ENCODE measurements at regions not wholly inside any gene's neighbourhood (a gene's known extent, or its start where the extent isn't known, plus 50 kb on each side); places are given as distances from the start of the nearest gene placed in this dataset.
"Not testable (repeated sequence)": the region's sequence is repeated elsewhere in the genome, so short reads cannot be mapped to it uniquely, and the experiment has no call there.

- DNase-seq = no peak
Observed at GRCh38 chr2:67880291-67880761, 182.5 kb downstream of the C1D start.

DNA sequence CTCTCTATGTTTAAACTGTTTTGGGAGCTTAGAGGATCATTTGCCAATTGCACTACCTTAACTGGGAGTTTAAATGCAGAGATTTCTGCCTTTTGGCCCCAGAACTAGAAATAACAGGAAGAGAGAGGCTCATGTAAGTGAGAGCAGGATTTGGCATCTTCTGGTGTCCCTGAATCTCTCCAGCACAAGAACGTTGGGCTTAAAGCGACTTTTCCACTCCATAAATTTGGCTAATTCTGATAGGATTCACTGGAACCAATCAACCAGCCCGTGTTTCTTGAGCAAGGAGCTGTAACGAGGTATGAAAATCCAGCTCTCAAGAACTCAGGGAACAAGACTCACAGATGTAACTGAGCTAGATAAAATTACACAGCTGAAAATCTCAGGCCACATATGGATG is 181.0 kb downstream of the C1D start:
- no peak for DNase-seq

DNA sequence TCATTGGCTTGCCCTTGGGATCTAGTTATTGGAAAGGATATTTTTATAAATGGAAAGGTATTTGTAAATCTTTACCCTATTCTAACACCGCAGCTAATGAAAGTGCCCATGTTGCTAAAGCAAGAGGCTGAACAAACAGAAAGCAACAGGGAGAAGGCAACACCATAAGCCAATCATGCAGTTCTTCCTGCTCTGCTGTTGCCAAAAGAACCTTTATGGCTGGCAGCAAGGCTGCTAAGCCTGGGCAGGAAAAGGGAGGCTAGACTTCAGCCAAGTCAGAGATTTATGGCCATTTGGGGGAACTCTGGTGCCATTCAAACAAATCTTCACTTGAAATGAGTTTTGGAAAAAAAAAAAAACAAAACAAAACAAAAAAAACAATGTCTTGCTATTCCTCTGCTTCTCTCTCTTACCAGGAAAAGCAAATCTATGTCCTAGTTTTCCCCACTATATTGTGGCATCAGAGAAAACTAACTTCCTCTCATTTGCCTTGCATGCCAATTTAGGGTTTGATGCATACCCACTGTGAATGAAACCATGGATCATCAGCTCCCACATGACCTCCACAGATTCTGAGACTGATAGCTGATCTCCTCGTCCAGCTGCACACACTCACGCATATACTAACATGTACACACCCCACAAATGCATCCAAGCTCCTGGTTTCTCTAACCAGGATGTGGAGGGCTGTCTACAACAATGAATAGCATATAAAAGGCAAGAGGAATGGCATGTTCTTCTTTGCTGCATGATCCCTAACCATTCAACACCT is 179.3 kb downstream of the C1D start:
- DNase-seq = no peak

- DNase-seq = no peak
Observed at GRCh38 chr2:67888351-67889005, 174.3 kb downstream of the C1D start.

- DNase-seq = no peak
Observed at GRCh38 chr2:67889056-67889455, 173.7 kb downstream of the C1D start.

DNA sequence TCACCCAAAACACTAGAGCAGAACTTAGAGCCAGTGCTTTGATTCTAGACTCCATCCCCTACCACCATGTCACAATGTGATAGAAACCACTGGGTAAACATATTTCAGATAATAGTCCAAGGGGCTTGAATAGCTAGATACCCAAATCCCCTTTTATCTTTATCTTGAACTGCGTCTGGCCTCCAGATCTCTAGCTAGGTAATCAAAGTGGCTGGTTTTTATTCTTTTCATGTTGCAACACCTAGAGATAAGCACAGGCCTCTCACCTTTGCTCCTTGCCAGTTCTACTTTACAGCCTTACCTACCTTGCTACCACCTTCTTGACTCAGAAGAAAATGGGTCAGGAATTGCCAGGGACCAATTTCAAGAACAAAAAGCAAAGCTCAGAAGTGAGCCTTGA is 171.2 kb downstream of the C1D start:
- DNase-seq = no peak

DNA sequence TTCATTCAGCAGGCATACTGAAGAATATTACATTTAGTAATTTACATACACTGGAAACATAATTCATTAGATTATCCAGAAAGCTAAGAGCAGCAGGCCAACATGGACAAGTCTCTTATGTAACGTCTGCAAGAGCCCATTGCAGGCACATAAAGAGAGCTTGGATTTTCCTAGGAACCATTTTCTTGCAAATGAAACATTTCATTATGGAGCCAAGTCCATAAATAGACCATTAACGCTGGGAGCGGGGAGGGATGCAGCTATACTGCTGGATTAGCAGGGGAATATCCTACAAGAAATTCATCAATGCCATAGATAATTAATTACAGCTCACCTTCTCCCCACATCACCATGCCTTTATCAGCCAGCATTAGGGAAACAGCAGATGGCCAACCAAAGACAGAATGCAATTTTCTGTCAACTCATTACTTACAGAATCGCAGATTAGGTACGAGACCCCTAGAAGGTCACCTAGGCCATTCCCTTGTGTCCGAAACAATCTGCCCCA is 170.4 kb downstream of the C1D start:
- no peak for DNase-seq

DNA sequence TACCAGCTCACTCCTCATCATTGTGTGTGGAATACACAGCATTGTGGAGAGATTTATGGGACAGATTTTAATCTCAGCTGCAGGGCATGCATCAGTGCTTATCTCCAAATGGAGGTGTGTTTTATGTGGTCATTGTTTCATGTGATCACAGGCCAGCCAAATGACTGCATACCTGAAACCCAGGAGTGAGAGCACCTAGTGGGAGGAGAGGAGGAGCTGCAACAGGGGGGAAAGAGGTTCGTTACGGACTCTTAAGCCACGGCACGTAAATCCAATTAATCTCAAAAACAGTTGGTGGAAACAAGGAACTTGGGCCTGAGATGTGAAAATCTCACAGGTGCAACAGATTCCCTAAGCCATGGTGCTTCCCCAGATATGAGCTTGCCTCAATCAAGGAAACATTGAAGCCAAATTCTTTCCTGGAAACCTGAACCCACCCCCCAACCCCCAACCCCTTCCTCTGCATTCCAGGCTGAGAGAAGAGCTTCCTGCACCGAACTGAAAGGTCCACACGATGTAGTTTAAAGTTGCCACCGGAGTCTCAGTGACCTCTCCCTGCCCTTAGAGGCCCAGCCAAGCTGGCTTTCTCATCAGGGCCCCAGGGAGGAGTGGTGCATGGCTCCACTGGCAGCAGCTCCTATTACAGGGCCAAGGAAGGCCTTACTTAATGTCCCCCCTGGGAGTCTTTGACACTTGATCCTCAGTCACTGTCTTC is 167.4 kb downstream of the C1D start:
- no peak for DNase-seq

GRCh38 chr2:67896076-67896475 is 166.7 kb downstream of the C1D start:
- no peak for DNase-seq

DNA sequence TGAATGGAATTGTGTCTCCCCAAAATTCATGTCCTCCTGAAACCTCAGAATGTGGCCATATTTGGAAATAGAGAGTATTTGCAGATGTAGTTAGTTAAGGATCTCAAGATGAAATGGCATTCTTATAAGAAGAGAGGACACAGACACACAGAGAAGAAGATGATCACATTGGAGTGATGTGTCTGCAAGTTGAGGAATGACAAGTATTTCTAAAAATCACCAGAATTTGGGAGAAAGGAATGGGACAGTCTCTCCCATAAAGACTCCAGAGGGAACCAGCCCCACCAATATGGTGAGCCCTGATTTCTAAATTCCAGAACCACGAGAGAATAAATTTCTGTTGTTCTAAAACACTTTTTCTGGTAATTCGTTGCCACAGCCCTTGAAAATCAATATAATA is 166.3 kb downstream of the C1D start:
- DNase-seq = no peak

- no peak for DNase-seq
Observed at GRCh38 chr2:67898595-67898994, 164.2 kb downstream of the C1D start.

GRCh38 chr2:67899187-67899586 is 163.6 kb downstream of the C1D start:
- DNase-seq = no peak

DNA sequence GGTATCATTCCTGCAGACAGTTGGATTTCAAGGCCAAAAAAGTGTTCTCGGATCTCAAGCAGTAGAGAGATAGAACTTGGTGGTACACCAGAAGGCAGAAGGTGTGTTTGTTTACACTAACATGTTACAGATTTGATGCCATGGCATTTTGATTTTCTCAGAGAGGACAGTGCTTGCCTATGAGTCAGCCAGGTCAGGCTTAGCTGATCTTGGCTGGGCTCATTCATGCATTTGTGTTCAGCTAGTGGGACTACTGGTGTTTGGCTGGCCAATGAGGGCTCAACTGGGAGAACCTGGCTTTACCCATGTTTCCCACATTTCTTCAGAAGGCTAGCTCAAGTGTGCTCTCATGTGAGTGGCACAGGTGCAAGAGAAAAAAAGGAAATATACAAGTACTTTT is 162.0 kb downstream of the C1D start:
- no peak for DNase-seq

DNA sequence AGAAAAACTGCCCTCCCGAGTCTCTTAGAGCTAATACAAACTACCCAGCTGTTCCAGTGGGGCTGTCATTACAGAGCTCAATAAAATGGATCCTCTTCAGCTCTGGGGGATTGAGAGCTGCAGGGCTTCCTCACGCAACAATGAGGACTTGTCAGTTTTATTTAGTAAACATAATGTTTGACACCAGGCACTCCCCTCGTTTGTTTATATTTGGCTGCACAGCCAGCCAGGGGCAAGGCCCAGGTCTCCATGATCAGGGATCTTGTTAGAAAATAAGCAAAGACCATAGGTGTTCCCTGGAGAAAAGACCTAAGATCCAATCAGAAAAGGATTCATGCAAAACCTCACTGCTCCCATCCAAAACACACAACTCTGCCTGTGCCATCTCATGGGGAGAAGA is 158.2 kb downstream of the C1D start:
- DNase-seq = no peak

DNA sequence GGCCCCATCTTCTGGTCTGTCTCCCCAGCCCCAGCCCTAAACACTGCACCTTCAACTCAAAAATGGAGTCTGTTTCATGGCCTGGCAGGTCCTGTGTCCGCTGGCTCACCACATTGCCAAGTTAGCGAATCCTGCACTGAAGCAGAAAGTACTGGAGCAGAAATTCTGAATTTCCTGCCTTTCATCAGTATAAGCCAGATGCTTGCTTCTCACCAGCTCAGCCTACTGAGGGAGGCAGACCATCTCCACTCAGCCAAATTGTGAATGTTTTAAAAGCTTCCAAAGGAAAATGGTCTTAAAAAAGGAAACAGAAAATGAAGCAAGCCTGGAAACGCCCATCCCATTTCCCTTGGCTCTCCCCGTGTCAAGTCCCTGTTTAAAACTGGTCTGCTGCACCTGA is 157.8 kb downstream of the C1D start:
- DNase-seq = no peak

DNA sequence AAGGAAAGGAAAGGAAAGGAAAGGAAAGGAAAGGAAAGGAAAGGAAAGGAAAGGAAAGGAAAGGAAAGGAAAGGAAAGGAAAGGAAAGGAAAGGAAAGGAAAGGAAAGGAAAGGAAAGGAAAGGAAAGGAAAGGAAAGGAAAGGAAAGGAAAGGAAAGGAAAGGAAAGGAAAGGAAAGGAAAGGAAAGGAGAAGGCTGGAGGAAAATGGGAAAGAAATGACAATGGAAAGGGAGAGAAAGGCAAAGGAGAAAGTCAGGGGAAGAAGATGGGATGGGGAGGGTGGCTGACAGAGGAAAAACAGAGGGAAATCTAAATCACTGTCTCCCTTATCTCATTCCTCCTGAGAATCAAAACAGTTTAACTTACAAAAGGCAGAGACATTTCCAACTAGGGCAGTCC is 156.3 kb downstream of the C1D start:
- not testable (repeated sequence) for DNase-seq

GRCh38 chr2:67917332-67918054 is 145.3 kb downstream of the C1D start:
- DNase-seq = no peak

GRCh38 chr2:67918471-67918870 is 144.3 kb downstream of the C1D start:
- no peak for DNase-seq

DNA sequence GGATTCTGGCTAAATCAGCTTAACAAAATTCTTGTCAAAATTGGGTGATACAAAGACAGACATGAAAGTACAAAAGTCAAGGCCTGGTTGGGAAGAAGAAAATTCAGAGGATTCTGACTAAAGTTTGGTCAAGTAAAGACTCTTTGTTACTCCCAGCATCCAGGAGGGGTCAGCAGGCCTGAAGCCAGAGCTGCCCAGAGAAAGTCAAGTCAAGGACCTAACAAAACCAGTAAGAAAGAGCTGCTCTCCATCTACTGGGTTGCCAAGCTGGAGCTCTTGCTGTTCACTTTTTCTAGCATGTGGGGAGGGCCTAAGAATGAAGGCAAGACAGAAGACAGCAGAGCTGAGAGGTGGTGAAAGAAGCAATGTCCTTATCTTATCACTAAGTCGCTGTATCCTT is 143.3 kb downstream of the C1D start:
- DNase-seq = no peak

DNA sequence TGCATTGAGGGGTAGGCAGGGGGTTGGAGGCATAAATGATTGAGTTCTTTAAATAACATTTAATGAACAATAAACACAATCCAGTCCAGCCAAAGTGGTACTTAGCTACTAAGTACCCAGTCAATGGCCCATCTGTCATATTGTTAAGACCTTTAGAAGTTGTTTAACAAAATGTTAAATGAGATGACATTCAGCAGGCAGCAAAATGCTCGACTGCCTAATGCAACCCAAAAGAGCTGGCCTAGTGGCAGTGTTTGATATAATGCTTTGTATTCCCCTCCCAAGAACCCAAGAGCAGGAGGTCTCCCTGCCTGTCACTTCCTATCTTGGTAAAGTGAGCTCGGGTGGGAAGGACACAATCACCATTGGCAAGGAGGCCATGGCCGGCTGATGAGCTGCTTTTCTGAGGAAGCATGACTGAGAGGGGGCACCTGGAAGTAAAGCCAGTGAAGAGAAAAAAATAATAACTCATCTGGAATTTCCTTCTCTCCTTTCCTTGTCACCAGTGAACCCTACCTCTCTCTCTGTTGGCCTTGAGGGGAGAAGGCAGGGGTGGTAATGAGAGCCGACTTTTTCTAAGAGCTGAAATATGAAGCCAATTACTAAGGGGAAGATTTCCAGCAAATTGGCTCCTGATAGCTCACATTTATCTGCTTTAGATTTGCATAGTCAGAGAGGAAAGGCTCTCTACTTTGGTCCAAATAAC is 140.6 kb downstream of the C1D start:
- no peak for DNase-seq

DNA sequence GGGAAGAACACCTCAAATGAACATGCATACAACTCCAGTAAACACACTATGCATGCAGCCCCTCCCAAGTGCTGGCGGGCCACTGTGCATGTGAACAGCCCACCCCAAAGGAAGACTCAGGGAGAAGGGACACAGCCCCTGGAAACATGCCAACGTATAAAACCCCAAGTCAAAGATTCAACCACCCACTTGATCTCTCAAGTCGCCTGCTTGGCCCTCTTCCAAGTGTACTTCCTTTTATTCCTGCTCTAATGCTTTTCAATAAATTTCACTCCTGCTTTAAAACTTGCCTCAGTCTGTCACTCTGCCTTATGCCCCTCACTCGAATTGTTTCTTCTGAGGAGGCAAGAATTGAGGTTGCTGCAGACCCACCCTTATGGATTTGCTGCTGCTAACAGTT is 139.1 kb downstream of the C1D start:
- no peak for DNase-seq

- DNase-seq = no peak
Observed at GRCh38 chr2:67927501-67927900, 135.3 kb downstream of the C1D start.
